GM12875 (cell line): ENCODE measurements at regions not wholly inside any gene's neighbourhood (a gene's known extent, or its start where the extent isn't known, plus 50 kb on each side); places are given as distances from the start of the nearest gene placed in this dataset.

Experiments used
- H3K4me3 ChIP-seq: one replicate; pipeline ENCODE4 v1.5.1; 2011; ENCODE audit warnings: low read depth, low read length, control low read depth
- CTCF ChIP-seq: IDR thresholded peaks from 2 replicates; pipeline ENCODE4 v1.5.1; 2011; ENCODE audit warnings: low read depth, mild to moderate bottlenecking, control low read depth, inconsistent platforms, low read length, moderate library complexity, borderline replicate concordance; ENCODE audit not compliant: insufficient read depth

- H3K4me3 ChIP-seq: no peak overlapping the region
- TF ChIP-seq CTCF: no peak
Measured at GRCh38 chr4:187354740-187355139, 631.1 kb upstream of the FAT1 start.

GRCh38 chr4:187357045-187357643 lies 633.5 kb upstream of the FAT1 start:
- no peak for TF ChIP-seq CTCF
- no peak overlapping the region for H3K4me3 ChIP-seq

GRCh38 chr4:187357821-187358220 lies 634.2 kb upstream of the FAT1 start:
- H3K4me3 ChIP-seq: no peak overlapping the region
- no peak for TF ChIP-seq CTCF

- no peak overlapping the region for H3K4me3 ChIP-seq
- TF ChIP-seq CTCF: no peak
Measured at GRCh38 chr4:187362937-187363857, 632.4 kb upstream of the ZFP42 start.

GRCh38 chr4:187364401-187364800 lies 631.2 kb upstream of the ZFP42 start:
- TF ChIP-seq CTCF: no peak
- no peak overlapping the region for H3K4me3 ChIP-seq

- TF ChIP-seq CTCF: no peak
- no peak overlapping the region for H3K4me3 ChIP-seq
Measured at GRCh38 chr4:187364851-187365250, 630.7 kb upstream of the ZFP42 start.

- H3K4me3 ChIP-seq: no peak overlapping the region
- no peak for TF ChIP-seq CTCF
Measured at GRCh38 chr4:187366530-187366929, 629.0 kb upstream of the ZFP42 start.
